ENCODE measurements at regions not wholly inside any gene's neighbourhood (a gene's known extent, or its start where the extent isn't known, plus 50 kb on each side); places are given as distances from the start of the nearest gene placed in this dataset.

DNA sequence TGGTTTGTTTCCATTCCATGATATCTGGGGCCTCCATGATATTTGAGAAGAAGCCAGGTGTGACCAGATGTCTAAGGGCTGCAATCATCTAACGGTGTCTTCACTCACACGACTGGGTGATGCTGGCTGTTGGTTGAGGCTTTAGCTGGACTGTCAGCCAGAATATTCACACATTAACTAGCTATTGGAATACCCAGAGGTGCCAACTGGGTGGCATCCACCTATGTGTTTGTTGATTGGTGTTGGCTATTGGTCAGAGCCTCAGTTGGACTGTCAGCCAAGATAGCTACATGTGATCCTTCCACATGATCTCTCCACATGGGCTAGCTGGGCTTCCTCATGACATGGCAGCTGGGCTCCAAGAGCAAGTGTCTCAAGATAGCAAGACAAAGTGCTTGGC lies 117.4 kb downstream of the CDCA7 start:
- no peak for TF ChIP-seq GATA1 (IDR thresholded peaks at IDR 0.05; ENCODE audit: low read depth, low read length)
- TF ChIP-seq POLR2A (IDR thresholded peaks at IDR 0.05; ENCODE audit: low read length) = no peak

Measured in erythroblast (primary cell).